ENCODE measurements at regions not wholly inside any gene's neighbourhood (a gene's known extent, or its start where the extent isn't known, plus 50 kb on each side); places are given as distances from the start of the nearest gene placed in this dataset.
"Not testable (repeated sequence)": the region's sequence is repeated elsewhere in the genome, so short reads cannot be mapped to it uniquely, and the experiment has no call there.

DNA sequence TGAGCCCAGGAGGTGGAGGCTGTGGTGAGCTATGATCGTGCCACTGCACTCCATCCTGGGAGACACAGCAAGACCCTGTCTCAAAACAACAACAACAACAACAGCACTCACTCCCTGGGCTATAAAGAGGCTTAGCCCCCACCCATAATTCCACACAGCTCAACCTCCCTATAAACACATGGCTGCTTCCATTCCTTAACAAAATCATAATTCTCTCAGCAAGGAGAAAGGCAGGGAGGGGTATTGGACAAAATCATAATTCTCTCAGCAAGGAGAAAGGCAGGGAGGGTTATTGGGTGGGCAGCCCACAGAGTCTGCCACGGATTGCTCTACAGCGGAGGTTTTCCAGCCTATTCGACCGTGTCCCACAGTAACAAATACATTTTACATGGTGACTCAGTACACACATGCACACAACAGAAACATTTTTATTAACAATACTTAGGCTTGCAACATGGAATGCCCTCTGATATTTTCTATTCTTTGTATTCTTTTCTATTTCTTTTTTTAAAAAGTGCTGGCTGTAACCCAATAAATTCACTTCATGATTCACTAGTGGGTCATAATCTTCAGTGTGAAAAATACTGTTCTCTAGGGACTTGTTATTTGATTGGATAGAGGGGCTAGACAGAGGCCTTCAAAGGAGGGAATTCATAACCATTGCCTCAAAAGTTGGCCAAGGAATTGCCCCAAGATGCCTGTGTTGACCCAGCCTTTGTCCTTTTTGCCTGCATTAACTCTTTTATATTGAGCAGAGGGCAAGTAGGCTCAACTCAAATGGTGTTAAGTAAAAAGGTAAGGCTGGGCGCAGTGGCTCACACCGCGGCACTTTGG, 50.6 kb upstream of the ZMYND8 start:
- DNase-seq, result no peak

DNA sequence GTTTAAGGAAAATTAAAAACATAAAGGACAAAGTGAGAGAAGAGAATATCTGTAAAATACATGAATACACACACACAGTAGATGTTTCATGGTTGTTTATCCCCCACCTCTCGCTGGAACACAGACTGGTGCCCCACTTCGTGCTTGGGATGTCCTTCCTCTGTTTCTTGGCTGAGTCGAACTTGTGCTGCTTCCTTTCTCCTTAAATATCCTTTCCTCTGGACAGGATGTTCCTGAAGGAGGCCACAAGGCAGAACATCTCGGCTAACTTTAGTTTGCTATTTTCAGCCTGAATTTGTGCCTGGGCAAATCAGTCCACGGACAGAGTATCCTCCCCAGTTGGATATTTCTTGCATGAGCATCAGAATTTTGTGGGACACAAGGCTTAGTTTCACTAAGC, 54.7 kb upstream of the ZMYND8 start:
- no peak for DNase-seq

DNA sequence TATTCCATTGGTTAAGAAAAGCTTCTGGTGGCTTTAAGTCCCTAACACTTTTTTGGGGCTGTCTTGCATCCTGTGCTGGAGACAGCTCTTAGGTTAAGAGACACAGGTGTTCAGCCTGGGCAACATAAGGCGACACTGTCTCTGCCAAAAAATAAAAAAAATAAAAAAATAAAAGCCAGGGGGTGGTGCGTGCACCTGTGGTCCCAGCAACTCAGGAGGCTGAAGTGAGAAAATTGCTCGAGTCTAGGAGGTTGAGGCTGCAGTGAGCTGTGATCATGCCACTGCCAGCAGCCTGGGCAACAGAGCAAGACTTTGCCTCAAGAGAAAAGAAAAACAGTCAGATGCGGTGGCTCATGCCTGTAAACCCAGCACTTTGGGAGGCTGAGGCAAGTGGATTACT, 55.6 kb upstream of the ZMYND8 start:
- DNase-seq, result no peak

DNA sequence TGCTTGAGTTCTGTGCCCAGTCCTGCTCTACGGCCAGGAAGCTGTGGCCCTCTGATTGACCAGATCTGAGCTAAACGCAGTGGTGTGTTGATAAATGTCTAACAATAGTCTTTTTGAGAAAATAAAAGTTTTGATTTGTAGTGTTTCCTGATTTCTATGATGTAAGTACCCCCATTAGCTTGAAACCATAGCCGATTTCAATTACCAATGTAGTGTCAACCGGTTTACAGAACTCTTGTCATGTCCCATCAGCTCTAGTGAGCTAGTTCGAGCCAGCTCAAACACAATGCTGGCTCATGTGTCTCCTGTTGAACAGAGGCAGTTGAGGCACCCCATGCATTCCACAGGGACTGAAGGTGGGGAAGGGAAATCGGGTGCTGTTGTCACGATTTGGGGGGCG, 56.7 kb upstream of the ZMYND8 start:
- no peak for DNase-seq

DNA sequence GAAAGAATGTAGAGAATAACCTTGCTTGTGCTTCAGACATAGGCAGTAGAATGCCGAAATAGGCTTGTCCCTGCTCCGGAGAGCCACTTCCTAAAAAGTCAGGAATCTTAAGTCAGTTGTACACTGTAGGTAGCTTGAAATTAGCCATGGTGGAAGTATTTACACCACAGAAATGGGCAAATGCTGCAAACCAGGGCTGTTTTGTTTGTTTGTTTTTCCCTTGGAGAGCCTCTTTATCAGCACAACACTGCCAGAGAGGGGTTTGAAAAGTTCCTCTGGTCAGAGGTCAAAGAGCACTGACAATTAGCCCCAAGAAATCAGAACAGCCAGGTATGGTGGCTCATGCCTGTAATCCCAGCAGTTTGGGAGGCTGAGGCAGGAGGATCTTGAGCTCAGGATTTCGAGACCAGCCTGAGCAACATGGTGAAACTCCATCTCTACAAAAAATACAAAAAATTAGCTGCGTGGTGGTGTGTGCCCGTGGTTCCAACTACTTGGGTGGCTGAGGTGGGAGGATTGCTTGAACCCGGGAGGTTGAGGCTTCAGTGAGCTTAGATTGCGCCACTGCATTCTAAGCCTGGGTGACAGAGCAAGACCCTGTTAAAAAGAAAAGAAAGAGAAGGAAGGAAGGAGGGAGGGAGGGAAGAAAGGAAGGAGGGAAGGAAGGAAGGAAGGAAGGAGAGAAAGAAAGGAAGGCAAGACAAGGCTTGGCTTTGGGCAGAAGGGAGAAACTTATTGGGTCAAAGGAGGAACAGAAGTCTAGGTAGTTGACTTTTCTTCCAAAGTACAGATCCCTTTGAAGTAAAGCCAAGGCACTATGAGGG, 61.0 kb upstream of the ZMYND8 start:
- DNase-seq, result no peak

DNA sequence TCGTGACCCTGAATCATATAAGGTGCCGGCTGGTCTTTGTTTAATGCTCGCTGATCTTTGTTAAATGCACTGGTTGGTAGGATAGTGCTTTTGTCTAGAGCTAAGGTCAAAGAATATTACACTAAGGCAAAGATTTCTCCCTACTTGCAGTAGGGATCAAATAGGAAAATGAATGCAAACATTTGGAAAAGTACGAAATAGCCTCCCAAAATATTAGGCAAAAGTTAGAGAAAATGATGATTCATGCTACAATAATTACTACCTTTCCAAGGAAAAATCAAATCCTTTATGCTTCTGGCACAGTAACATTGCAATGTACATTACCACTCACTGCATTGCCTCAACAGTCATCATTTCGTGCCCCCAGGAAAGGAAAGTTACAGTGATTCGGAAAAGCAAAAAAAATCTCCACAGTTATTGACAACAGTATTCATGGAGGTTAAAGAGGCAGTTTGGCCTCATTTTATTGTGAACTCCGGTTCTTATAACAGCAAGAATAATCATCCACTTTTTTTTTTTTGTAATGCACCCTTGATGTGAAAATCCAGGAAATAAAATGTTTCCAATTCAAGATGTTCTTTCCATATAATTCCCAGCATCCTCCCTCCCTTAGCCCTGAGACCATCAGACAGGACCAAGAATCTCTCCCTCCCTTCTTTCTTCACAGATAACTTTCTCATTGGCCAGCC, 61.7 kb upstream of the ZMYND8 start:
- no peak for DNase-seq

DNA sequence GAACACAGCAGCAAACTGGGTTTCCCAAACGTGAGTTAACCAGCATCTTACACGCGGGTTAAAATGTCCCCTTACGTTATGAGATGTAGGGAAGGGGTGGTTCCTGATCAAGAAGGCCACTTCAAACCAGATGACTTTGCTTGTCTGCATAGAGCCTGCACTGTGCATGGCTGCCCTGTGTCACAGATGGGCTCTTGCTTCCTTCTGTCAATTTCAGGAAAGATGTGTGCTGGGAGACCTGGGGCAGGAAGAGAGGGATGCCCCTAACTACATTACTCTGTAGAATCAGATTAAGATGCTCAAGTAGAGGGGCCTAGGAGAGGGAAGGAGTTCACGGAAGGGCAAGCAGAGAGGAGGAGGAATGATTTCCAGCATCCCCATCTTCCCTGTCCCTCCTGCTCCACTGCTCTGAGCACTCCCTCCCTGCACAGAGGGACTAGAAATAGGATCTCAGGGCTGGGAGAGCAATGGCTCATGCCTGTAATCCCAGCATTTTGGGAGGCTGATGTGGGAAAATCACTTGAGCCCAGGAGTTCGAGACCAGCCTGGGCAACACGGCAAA, 63.5 kb upstream of the ZMYND8 start:
- DNase-seq, result no peak

DNA sequence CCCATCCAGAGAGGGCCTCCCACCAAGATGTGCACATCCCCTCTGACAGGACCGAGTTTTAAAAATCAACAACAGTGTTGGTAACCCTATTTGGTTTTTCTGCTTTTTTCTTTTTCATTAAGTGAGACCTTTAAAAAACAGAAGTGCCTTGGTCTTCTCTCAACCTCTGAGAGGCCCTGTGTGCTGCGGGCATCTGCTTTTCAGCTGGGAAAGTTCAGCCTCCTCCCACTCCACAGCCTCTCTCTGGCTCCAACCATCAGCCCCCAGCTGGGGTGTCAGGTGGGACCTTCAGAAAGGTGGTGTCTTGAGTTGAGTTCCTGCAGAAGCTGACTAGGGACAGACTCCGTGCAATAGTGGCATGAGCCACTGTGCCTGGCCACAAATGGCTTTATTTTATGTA, 64.6 kb upstream of the ZMYND8 start:
- no peak for DNase-seq

DNA sequence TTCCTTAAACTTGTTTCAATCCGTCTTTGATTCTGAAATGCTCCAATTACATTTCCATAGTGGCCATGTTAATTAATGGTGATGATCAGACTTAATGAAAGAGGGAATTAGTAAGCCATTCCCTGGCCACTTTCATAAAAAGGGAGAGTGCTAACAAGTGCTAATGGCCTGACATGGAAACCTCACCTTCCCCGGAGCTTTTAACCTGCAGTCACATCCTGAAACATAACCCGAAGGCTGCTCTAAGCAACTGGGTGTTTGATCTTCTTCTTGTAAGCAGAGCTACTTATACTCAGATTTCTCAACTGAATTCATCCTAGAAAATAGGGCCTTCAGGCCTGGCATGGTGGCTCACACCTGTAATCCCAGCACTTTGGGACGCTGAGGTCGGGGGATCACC, 67.1 kb upstream of the ZMYND8 start:
- no peak for DNase-seq

DNA sequence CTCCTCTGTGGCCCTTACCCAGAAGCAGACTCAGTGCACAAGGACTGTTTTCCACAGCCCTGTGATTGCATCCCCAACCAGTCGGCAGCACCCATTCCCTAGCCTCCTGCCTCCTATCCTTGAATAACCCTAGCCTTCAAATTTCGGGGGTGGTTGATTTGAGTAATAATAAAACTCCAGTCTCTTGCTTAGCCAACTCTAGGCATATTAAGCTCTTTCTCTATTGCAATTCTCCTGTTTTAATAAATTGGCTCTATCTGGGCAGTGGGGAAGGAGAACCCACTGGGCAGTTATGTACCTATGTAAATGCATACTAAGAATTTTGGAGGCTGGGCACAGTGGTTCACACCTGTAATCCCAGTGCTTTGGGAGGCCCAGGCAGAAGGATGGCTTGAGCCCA, 70.6 kb upstream of the ZMYND8 start:
- no peak for DNase-seq

DNA sequence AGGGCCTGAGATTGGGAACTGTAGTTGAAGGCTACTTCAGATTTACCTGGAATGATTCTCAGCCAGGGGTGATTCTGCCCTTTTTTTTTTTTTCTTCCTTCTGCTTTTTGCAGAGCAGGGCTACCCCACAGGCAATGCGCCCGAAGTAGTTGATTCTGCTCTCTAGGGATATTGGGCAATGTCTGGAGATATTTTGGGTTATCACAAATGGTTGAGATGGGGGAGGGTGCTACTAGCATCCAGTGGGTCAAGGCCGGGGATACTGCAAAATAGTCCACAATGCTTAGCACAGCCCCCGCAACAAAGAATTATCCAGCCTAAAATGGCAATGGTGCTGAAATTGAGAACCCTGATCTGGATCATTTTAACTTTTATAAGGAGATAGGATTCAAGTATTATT, 71.2 kb upstream of the ZMYND8 start:
- no peak for DNase-seq

DNA sequence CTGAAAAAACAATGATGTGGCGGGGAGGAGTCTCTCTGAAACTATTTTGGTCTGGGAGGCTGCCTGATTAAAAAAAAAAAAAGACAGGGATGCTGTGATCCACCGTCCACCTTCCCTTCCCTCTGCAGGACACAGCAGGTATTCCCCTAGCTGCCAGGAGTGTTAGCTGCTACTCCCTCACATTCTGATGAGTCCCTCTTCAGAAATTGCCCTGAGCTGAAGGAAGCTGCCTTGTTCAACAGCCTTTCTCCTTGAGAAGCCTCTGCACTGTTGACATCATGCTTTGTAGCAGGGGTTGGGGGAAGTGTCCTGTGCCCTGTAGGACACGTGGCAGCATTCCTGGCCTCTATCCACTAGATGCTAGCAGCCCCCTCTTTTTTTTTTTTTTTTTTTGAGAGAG, 71.7 kb upstream of the ZMYND8 start:
- DNase-seq, result no peak

DNA sequence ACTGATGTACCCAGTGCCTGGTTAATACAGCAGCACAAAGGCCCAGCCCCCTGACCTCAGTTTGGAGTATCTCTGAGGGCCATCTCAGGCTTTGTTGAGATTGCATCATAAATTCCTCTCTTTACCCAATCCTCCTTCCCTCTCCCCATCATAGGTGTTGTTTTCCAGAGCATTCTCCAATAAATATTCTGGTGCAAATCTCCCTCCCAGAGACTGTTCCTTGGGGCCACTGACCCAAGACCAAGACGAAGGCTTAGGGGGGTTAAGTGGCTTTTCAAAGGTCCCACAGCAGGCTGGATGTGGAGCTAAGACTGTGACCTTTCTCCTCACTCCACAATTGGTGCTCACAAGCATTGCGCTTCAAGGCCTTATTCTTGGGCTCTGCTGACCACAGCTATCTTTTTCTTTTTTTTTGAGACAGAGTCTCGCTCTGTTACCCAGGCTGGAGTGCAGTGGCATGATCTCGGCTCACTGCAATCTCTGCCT, 72.4 kb upstream of the ZMYND8 start:
- DNase-seq, result no peak

DNA sequence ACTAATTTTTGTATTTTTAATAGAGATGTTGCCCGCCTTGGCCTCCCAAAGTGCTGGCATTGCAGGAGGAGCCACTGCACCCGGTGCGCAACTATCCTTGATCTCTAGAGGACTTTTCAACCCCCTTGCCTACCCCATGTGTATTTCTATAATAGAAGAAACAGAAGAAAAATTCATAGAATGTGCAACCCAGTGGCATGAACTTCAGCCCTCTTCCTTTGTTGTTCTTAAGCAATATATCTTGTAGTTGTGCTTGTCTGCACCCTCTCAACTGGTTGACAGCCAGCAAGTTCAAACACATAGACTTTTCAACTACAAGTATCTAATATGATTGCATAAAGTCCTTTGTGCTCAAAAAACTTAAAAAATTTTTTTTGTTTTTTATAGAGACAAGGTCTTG, 72.3 kb upstream of the NCOA3 start:
- no peak for DNase-seq

DNA sequence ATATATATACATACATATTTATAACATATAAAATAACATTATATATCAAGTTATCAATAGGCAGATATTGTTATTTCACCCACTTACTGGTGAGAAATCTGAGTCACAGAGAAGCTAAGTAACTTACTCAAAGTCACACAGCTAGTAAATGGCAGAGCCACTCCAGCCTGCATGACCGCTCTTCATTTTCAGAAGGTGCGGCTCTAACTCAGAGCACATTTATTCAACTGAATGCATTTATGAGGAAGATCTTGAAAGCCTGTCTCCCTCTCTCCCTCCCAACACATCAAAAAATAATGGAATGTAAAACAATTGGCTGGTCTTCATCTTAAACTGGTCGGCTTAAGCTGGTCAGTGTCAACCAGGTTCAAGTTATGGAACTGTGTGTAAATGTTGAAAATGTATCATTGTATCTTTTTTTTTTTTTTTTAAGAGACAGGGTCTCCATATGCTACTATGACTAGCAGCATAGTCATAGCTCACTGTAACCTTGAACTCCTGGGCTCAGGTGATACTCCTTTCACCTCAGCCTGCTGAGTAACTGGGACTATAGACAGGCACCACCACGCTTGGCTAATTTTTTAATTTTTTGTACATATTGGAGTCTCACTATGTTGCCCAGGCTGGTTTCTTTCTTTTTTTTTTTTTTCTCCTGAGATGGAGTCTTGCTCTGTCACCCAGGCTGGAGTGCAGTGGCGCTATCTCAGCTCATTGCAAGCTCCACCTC, 70.7 kb upstream of the NCOA3 start:
- no peak for DNase-seq

DNA sequence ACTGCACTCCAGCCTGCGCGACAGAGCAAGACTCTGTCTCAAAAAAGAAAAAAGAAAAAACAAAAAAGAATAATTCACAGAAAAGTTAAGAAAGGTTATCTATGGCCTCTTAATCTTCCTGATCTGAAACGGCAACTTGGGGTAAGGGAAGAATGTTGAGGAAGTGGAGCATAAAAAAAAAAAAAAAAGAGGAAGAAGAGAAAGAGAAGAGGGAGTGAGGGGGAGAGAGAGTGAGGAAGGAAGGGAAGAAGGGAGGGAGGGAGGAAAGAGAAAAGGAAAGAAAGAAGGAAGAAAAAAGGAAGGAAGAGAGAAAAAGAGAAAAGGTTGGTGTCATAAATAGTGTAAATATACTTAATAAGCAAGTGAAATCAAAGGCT, 68.9 kb upstream of the NCOA3 start:
- DNase-seq, result peak; percentile 17

DNA sequence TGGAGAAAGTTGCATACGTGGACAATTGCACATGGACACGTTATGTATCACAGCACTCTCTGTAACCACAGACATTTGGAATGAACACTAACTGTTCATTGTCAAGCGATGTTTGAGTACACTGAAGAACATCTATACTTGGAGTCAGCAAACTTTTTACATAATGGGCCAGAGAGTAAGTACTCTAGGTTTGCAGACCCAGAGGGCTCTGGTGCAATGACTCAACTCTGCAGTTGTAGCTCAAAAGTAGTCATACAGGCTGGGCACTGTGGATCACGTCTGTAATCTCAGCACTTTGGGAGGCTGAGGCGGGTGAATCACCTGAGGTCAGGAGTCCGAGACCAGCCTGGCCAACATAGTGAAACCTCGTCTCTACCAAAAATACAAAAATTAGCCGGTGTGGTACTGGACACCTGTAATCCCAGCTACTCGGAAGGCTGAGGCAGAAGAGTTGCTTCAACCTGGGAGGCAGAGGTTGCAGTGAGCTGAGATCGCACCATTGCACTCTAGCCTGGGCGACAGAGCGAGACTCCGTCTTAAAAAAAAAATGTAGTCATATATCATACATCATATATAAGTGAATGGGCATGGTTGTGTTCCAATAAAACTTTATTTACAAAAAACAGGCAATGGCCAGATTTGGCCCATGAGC, 67.4 kb upstream of the NCOA3 start:
- not testable (repeated sequence) for DNase-seq

DNA sequence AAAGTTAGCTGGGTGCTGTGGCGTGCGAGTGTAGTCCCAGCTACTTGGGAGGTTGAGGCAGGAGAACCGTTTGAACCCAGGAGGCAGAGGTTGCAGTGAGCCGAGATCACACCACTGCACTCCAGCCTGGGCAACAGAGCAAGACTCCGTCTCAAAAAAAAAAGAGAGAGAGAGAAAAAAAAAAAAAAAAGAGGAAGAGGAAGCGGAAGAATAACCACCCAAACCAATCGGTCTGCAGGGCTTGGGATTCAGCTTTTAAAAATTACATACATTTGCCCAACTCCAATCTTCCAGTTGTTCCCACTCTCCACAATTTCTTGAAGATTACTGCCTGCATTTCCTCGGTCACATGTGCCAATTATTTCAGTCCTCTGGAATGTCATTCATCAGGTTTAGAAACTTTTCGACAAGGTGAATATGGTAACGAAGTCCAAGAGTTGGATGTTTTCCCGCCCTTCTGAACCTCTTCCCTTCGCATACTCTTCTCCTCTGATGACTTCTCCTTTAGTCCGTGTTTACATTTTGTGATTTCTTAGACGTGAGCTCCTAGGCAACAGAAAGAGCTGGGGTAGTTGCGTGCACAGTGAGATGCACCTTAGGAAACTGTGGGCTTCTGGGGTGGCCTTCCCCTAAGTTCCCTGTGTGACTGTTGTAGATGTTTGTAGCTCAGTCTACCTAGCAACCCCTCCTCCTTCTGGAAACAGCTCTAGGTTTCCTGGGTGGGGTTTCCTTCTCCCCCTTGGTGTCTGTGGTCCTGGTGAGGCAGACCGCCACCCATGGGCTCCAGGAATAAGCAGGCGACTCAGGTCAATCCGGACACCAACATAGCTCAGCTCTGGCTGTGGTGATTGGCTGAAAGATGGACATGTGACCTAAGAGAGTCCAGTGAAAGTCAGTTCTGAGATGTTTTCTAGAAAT, 63.0 kb upstream of the NCOA3 start:
- no peak for DNase-seq

DNA sequence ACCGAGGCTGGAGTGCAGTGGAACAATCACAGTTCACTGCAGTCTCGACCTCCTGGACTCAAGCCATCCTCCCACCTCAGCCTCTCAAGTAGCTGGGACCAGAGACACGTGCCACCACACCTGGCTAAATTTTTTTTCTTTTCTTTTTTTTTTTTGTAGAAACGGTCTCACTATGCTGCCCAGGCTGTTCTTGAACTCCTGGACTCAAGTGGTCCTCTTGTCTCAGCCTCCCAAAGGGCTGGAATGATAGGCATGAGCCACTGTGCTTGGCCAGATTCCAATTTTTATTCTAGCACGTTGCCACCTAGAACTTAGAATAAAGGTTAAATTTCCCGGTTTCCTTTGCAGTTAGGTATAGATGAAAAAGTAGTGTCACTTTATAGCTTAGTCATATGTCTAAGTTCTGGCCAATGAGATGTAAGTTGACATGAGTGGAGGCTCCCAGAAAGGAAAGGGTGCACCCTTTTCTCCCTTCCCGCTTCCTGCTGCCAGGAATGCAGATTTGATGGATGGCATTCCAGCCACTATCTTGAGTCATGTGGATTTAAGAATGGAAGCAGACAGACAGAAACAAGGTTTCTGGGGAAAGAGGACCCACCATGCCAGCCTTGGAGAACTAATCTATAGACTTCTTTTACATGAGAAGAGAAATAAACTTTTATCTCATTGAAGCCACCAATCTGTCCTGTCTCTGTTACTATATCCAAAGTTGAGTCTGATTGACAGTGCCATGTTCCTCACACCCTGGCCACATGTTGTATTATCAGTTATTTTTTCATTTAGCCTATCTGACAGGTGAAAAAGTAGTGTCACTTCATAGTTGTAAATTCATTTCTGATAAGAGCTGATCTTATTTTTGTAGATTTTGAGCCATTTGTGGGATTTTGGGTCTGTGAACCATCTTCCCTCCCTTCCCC, 60.6 kb upstream of the NCOA3 start:
- DNase-seq, result no peak

DNA sequence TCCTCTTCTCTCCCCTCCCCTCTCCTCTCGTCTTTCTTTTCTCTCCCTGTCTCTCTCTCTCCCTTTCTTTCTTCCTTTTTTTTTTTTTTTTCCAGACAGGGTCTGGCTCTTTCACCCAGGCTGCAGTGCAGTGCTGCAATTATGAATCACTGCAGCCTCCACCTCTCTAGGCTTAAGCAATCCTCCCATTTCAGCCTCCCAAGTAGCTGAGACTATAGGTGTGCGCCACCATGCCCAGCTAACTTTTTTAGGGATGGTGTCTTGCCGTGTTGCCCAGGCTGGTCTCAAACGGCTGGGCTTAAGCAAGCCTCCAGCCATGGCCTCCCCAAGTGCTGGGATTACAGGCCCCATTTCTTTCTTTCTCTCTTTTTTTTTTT, 59.9 kb upstream of the NCOA3 start:
- no peak for DNase-seq
